ENCODE measurements at regions not wholly inside any gene's neighbourhood (a gene's known extent, or its start where the extent isn't known, plus 50 kb on each side); places are given as distances from the start of the nearest gene placed in this dataset.

GRCh38 chr4:75325318-75325979, 188.8 kb downstream of the RCHY1 start:
- TF ChIP-seq, protein P1, sequence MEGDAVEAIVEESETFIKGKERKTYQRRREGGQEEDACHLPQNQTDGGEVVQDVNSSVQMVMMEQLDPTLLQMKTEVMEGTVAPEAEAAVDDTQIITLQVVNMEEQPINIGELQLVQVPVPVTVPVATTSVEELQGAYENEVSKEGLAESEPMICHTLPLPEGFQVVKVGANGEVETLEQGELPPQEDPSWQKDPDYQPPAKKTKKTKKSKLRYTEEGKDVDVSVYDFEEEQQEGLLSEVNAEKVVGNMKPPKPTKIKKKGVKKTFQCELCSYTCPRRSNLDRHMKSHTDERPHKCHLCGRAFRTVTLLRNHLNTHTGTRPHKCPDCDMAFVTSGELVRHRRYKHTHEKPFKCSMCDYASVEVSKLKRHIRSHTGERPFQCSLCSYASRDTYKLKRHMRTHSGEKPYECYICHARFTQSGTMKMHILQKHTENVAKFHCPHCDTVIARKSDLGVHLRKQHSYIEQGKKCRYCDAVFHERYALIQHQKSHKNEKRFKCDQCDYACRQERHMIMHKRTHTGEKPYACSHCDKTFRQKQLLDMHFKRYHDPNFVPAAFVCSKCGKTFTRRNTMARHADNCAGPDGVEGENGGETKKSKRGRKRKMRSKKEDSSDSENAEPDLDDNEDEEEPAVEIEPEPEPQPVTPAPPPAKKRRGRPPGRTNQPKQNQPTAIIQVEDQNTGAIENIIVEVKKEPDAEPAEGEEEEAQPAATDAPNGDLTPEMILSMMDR (IDR thresholded peaks at IDR 0.05) = no peak
- no peak for TF ChIP-seq POLR2A (IDR thresholded peaks at IDR 0.05)

Measured in esophagus squamous epithelium (tissue), 4 donors.